ENCODE measurements at regions not wholly inside any gene's neighbourhood (a gene's known extent, or its start where the extent isn't known, plus 50 kb on each side); places are given as distances from the start of the nearest gene placed in this dataset.

DNA sequence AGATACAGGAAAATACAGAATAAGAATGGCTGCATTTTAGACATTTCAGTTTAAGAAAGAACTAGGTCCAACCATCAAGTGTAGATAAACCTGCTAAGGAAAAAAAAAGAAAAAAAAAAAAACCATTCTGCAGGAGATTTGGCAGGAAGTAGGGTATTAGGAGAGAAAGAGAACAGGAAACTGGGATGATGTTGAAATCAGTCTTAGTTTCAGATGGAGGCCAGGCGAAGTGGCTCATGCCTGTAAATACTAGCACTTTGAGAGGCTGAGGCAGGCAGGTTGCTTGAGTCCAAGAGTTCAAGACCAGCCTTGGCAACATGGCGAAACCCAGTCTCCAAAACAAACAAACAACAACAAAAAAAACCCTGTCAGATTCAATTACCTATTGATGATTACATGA is 120.2 kb downstream of the RAB11FIP2 start:
- TF ChIP-seq, protein P1, sequence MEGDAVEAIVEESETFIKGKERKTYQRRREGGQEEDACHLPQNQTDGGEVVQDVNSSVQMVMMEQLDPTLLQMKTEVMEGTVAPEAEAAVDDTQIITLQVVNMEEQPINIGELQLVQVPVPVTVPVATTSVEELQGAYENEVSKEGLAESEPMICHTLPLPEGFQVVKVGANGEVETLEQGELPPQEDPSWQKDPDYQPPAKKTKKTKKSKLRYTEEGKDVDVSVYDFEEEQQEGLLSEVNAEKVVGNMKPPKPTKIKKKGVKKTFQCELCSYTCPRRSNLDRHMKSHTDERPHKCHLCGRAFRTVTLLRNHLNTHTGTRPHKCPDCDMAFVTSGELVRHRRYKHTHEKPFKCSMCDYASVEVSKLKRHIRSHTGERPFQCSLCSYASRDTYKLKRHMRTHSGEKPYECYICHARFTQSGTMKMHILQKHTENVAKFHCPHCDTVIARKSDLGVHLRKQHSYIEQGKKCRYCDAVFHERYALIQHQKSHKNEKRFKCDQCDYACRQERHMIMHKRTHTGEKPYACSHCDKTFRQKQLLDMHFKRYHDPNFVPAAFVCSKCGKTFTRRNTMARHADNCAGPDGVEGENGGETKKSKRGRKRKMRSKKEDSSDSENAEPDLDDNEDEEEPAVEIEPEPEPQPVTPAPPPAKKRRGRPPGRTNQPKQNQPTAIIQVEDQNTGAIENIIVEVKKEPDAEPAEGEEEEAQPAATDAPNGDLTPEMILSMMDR (IDR thresholded peaks at IDR 0.05): no peak
- no peak for TF ChIP-seq POLR2A (IDR thresholded peaks at IDR 0.05)

Data from esophagus squamous epithelium (tissue), 4 donors.